Parathyroid adenoma (tissue), 2 donors: ENCODE measurements at regions not wholly inside any gene's neighbourhood (a gene's known extent, or its start where the extent isn't known, plus 50 kb on each side); places are given as distances from the start of the nearest gene placed in this dataset.

Experiments used
- H2AFZ ChIP-seq: fragments of 300-600 bp; sonication (generic); one replicate; pipeline ENCODE4 v1.7.0; 2017; ENCODE audit warnings: antibody characterized with exemption, mild to moderate bottlenecking
- H3K27ac ChIP-seq: fragments of 300-600 bp; sonication (generic); one replicate; pipeline ENCODE4 v1.7.0; 2017
- H3K27me3 ChIP-seq: fragments of 300-600 bp; sonication (generic); one replicate; pipeline ENCODE4 v1.7.0; 2017; ENCODE audit warnings: low read length; ENCODE audit not compliant: control insufficient read depth, insufficient read depth
- H3K36me3 ChIP-seq: fragments of 300-600 bp; sonication (generic); one replicate; pipeline ENCODE4 v1.7.0; 2017; ENCODE audit warnings: low read length; ENCODE audit not compliant: control insufficient read depth, insufficient read depth
- H3K4me1 ChIP-seq: fragments of 300-600 bp; sonication (generic); one replicate; pipeline ENCODE4 v1.7.0; 2017; ENCODE audit warnings: control low read depth
- H3K4me2 ChIP-seq: fragments of 300-600 bp; sonication (generic); one replicate; pipeline ENCODE4 v1.7.0; 2017; ENCODE audit warnings: low read length
- H3K4me3 ChIP-seq: fragments of 300-600 bp; sonication (generic); one replicate; pipeline ENCODE4 v1.7.0; 2017; ENCODE audit warnings: low read depth, low read length
- H3K79me2 ChIP-seq: fragments of 300-600 bp; sonication (generic); one replicate; pipeline ENCODE4 v1.7.0; 2017; ENCODE audit warnings: control low read depth
- H3K9ac ChIP-seq: fragments of 300-600 bp; sonication (generic); one replicate; pipeline ENCODE4 v1.7.0; 2017; ENCODE audit warnings: mild to moderate bottlenecking
- H3K9me3 ChIP-seq: fragments of 300-600 bp; sonication (generic); one replicate; pipeline ENCODE4 v1.7.0; 2017; ENCODE audit warnings: low read length; ENCODE audit not compliant: control insufficient read depth
- CTCF ChIP-seq: fragments of 300-600 bp; sonication (generic); IDR thresholded peaks from one replicate; pipeline ENCODE4 v1.7.0; 2017; ENCODE audit warnings: antibody characterized with exemption, mild to moderate bottlenecking
- donor health status: primary hyperparathyroidism.

GRCh38 chr10:44043646-44044375, 341.1 kb downstream of the CXCL12 start:
- Histone ChIP-seq H2AFZ (no peak overlapping the region), H3K27me3 (no peaks in the 10 kb centered on the region), H3K36me3 (no peaks in the 10 kb centered on the region), H3K4me3 (no peak overlapping the region), H3K9ac (no peak overlapping the region), H3K79me2 (no peaks in the 10 kb centered on the region), H3K27ac (no peak overlapping the region), H3K4me2 (no peak overlapping the region), H3K9me3 (peaks cover 3% of the 10 kb centered on the region), H3K4me1 (no peaks in the 10 kb centered on the region)
- TF ChIP-seq CTCF = no peak

GRCh38 chr10:44042926-44043602, 341.8 kb downstream of the CXCL12 start:
- Histone ChIP-seq H3K79me2 (no peaks in the 10 kb centered on the region), H3K27me3 (no peaks in the 10 kb centered on the region), H3K4me2 (no peak overlapping the region), H3K9ac (no peak overlapping the region), H2AFZ (no peak overlapping the region), H3K4me1 (no peaks in the 10 kb centered on the region), H3K27ac (no peak overlapping the region), H3K9me3 (peaks cover 3% of the 10 kb centered on the region), H3K36me3 (no peaks in the 10 kb centered on the region), H3K4me3 (no peak overlapping the region)
- TF ChIP-seq CTCF = no peak

GRCh38 chr10:44042075-44042770, 342.7 kb downstream of the CXCL12 start:
- Histone ChIP-seq H3K9me3 (peaks cover 3% of the 10 kb centered on the region), H3K36me3 (no peaks in the 10 kb centered on the region), H3K27ac (no peak overlapping the region), H3K4me2 (no peak overlapping the region), H3K4me1 (no peaks in the 10 kb centered on the region), H3K4me3 (no peak overlapping the region), H3K27me3 (no peaks in the 10 kb centered on the region), H3K9ac (no peak overlapping the region), H3K79me2 (no peaks in the 10 kb centered on the region), H2AFZ (no peak overlapping the region)
- no peak for TF ChIP-seq CTCF

GRCh38 chr10:44039599-44039998, 345.3 kb downstream of the CXCL12 start:
- Histone ChIP-seq H3K4me2 (no peak overlapping the region), H3K36me3 (no peaks in the 10 kb centered on the region), H3K27me3 (no peaks in the 10 kb centered on the region), H3K9ac (no peak overlapping the region), H3K4me3 (no peak overlapping the region), H3K4me1 (no peaks in the 10 kb centered on the region), H2AFZ (no peak overlapping the region), H3K79me2 (no peaks in the 10 kb centered on the region), H3K27ac (no peak overlapping the region), H3K9me3 (peaks cover 3% of the 10 kb centered on the region)
- TF ChIP-seq CTCF = no peak
